GM10266 (cell line): ENCODE measurements at regions not wholly inside any gene's neighbourhood (a gene's known extent, or its start where the extent isn't known, plus 50 kb on each side); places are given as distances from the start of the nearest gene placed in this dataset.

Experiments
- DNase-seq: peaks from one replicate; pipeline ENCODE4 v3.0.0; 2012; ENCODE audit errors: extremely low spot score
- TF ChIP-seq, protein P1 (sequence below): IDR thresholded peaks from 2 replicates; pipeline ENCODE4 v1.5.1; 2012; ENCODE audit warnings: mild to moderate bottlenecking, low read depth; ENCODE audit not compliant: control insufficient read depth, insufficient read depth; ENCODE audit errors: missing control alignments

DNA sequence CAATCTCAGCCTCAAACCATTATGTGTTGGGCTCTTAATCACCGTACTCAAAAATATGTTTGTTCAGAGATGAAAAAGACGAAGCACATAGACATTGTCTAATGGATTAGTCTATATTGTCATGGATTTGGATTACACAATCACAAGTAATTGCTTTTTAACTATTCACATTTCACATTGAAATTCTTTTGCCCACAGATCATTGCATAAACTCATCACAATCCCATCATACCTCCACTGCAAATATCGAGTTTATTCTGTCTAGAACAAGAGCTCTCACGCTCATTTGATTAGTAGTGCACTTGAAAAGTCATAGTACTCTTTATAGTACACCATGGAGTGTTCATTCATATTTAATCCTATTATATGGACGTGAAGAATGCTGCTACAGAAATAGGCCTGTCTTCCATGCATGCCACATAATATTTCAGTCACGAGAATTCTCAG, 97.9 kb upstream of the SOX11 start:
- no peak for DNase-seq
- TF ChIP-seq, protein P1, sequence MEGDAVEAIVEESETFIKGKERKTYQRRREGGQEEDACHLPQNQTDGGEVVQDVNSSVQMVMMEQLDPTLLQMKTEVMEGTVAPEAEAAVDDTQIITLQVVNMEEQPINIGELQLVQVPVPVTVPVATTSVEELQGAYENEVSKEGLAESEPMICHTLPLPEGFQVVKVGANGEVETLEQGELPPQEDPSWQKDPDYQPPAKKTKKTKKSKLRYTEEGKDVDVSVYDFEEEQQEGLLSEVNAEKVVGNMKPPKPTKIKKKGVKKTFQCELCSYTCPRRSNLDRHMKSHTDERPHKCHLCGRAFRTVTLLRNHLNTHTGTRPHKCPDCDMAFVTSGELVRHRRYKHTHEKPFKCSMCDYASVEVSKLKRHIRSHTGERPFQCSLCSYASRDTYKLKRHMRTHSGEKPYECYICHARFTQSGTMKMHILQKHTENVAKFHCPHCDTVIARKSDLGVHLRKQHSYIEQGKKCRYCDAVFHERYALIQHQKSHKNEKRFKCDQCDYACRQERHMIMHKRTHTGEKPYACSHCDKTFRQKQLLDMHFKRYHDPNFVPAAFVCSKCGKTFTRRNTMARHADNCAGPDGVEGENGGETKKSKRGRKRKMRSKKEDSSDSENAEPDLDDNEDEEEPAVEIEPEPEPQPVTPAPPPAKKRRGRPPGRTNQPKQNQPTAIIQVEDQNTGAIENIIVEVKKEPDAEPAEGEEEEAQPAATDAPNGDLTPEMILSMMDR: no peak

DNA sequence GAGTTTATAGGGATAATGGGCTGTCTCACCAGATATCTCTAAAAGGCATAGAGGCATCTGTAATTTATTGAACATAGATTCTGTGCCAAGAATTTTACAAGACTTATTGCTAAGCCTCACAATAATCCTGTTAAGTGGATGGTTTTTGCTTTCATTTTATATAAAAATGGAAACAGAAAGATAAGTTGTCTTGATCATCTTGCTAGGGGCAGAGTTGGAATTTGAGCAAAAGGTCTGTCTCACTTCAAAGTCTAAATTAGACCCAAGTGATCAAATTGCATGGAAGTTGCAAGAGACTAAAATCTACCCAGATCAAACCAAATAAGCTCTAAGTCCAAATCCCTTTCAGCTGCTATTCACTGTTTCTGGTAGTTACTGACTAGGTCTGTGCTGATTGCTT, 95.3 kb upstream of the SOX11 start:
- TF ChIP-seq, protein P1: no peak
- DNase-seq: no peak

DNA sequence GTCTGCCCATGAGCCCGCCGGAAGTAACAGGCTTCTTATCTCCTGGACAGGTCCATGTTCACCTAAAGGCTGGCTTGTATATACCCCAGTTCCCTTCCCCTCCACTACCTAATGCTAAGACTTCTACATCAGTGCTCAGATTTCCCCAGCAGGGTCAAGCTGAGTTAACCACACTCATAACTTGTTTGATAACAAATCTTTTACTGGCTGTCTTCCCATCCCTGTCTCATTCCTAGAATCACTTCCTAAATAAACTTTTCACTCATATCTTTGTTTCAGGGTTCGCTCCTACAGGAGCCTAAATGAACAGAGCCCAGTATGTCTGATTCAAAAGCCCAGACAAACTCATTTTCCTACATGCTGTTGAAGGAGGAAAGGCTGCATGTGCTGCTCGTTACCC, 94.0 kb upstream of the SOX11 start:
- TF ChIP-seq, protein P1: no peak
- DNase-seq: no peak

DNA sequence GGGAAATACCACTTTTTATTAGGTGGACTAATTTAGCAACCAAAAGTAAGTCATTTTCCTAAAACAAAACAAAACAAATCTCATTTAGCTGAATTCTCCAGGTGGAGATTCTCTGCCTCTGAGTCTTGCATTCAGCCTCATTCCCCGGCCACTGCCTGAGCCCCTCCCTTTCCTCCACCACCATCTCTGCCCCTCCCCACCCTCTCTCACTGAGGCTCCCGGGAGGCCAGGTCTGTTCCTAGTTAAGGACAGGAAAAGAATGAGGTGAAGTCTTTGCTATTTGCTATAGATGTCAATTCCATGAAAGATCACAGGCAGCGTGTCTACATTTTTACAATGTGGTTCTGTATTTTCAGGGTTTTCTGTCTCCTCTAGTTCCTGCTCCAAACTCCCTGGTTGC, 83.0 kb upstream of the SOX11 start:
- no peak for DNase-seq
- TF ChIP-seq, protein P1: no peak

DNA sequence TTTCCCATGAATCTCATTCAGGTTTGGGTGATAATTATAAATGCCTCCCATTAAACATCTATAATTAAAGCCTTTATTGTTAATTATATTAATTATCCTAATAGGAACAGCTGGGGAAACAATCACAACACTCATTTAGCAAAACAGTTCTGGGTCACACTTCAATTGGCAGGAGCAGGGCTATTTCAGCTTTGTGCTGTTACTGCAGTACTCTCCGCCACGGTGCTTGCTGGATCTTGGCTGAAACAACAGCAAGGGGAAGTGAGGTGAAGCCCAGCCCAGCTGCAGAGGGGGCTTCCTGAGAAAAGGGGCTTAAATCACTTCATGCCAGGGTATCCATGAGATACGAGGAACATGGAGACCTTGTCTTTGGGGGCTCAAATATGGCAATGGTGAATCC, 79.5 kb upstream of the SOX11 start:
- no peak for DNase-seq
- TF ChIP-seq, protein P1: no peak

DNA sequence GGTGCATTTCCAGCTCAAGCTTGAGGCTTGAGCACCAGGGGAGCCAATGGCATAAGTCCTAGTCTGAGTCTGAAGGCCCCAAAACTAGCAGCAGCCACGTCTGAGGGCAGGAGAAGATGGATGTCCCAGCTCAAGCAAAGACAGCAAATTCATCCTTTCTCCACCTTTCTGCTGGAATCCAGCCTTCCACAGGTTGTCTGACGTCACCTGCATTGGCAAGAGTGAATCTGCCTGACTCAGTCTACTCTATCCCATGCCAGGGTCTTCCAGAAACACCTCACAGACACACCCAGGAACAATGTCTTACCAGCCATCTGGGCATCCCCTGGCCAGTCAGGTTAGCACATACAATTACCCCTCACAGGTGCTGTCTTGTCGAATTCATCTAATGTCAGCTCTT, 76.2 kb upstream of the SOX11 start:
- TF ChIP-seq, protein P1: no peak
- DNase-seq: no peak

DNA sequence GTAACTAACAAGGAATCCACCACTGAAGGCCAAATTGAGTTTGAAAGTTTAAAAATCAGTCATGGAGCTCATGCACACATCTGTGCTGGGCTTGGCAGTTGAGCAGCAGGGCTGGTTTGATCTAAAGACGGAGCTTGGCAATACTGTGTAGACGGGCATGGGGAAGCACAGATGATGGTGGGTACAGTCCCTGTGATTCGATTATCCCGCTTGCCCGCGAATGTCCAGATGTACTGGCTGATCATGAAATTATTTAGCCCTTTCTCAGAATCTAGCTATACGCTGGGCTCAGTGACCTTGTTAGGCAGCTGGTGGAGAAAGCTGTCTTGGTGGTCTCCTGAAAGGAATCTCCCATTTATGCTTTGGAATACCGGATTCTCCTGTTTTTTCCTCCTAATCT, 74.8 kb upstream of the SOX11 start:
- TF ChIP-seq, protein P1: no peak
- DNase-seq: no peak
